ENCODE measurements at regions not wholly inside any gene's neighbourhood (a gene's known extent, or its start where the extent isn't known, plus 50 kb on each side); places are given as distances from the start of the nearest gene placed in this dataset.

DNA sequence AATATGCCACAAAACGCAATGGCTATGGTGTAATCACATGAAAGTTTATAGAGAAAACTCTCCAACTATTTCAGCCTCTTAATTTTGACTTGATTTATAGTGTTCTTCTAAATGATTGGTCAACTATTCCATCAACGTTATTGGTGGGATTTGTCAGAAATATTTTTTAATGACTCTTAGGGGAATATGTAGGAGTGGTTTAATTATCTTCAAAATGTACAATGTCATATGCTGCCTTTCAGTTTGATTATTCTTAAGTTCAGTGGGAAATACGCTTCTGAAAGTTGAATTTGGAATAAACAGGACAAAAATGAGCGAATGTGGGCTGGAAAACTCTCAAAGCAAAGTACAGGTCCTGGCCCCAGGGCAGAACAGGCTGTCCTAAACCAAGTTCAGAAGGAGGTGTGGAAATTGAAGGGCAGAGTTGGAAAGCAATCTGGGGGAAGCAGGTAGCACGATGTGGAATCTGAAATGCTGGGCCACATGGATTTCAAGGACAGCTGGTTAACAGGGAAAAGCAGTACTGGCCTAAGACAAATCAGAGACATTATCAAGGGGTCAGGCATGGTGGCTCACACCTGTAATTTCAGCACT, 60.8 kb upstream of the MYCBP2 start:
- Histone ChIP-seq H3K27ac (no peak overlapping the region), H3K4me3 (no peak overlapping the region), H3K4me1 (replicated peaks in 1 of 2) (peaks cover 8 to 15% of the 10 kb centered on the region in 2 donors)
- in situ Hi-C loops (cut with MboI; ENCODE audit: low pct_unique_long_range_greater_than_20kb in 2 of 9, low sequenced_read_pairs in 9 of 9, unreplicated experiment in 9 of 9), result no loop called here
- 2 to 96% (median 84%) methylated on average over 2 to 5 of the region's 5 CpGs for WGBS, 10 experiments
- no peak for ATAC-seq (replicated peaks in 6 of 8)

DNA sequence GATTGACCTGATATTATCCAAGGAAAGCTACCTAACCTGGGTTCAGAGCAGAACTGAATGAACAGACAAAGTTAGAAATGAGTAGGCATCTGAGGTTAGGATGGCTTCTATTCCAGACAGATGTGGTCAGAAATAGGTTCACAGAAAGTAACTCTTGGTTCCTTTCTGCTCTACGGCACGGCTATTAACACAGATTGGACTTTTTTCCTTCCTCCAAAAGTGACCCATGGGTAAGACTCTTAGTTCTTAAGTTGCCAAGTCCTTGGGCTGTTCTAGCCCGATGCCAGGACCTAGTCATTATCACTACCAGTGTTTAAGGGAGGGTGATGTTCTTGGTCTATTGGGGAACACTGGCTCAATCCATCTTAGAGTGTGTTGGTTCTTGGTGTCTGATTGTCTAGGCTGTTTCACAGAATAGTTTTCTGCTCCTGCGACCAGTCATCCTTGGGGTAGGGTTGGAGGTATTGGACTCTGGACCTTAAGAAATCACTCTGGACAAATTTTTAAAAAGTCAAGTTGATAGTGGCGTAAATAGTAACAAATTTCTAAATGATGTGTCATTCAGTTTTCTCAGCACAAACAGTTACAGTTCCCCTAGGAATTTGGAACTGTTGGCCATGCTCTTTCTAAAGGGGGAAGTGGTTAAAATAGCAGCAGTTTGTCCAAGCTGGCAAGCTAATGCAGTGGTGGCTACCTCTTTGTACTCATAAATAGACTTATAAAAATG, 60.1 kb upstream of the MYCBP2 start:
- no peak overlapping the region for H3K27ac ChIP-seq
- ATAC-seq (replicated peaks in 6 of 8), result no peak
- 29 to 100% (median 75%) methylated on average over 1 to 4 of the region's 5 CpGs; no CpG with 5 or more reads in 2 of the 10 experiments for WGBS, 10 experiments
- no peak overlapping the region for H3K4me3 ChIP-seq
- in situ Hi-C loops (cut with MboI; ENCODE audit: low pct_unique_long_range_greater_than_20kb in 2 of 9, low sequenced_read_pairs in 9 of 9, unreplicated experiment in 9 of 9), result no loop called here
- H3K4me1 ChIP-seq (replicated peaks in 1 of 2), result peaks cover 8 to 16% of the 10 kb centered on the region in 2 donors

DNA sequence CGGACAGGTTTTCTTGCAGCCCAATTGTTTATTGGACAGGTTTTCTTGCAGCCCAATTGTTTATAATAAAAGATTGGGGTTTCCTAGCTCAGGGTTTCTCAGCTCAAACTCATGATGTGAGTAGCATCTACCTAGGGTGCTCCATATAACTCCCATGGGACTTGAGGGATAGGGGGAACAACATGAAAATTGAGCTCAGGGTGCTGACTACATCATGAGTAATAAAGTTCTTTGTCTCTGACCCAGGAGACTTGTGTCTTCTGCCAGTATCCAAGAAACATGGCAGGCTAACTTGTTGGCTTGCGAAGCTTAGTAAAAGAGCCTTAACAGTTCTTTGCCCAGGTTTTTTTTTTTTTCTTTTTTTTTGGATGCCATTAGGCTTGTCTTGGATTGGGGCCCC, 59.2 kb upstream of the MYCBP2 start:
- Histone ChIP-seq H3K4me1 (replicated peaks in 1 of 2) (peaks cover 8 to 16% of the 10 kb centered on the region in 2 donors), H3K27ac (no peak overlapping the region), H3K4me3 (no peak overlapping the region)
- ATAC-seq (replicated peaks in 6 of 8), result no peak
- in situ Hi-C loops (cut with MboI; ENCODE audit: low pct_unique_long_range_greater_than_20kb in 2 of 9, low sequenced_read_pairs in 9 of 9, unreplicated experiment in 9 of 9), result no loop called here
- WGBS, 10 experiments, result 33 to 100% (median 63%) methylated on average over 1 to 2 of the region's 2 CpGs; no CpG with 5 or more reads in 2 of the 10 experiments

- Histone ChIP-seq H3K27ac (no peak overlapping the region), H3K4me1 (replicated peaks in 1 of 2) (peaks cover under 1 to 9% of the 10 kb centered on the region in 2 donors), H3K4me3 (no peak overlapping the region)
- peak in 3 of 8 experiments; percentile 22 to 49 (median 27) for ATAC-seq (replicated peaks in 6 of 8)
- in situ Hi-C loops (cut with MboI; ENCODE audit: low pct_unique_long_range_greater_than_20kb in 2 of 9, low sequenced_read_pairs in 9 of 9, unreplicated experiment in 9 of 9), result no loop called here
Measured at GRCh38 chr13:77384999-77385398, 58.1 kb upstream of the MYCBP2 start.

- WGBS, 10 experiments, result 24 to 100% (median 43%) methylated on average over 1 to 4 of the region's 4 CpGs
- Histone ChIP-seq H3K27ac (no peak overlapping the region), H3K4me1 (replicated peaks in 1 of 2) (peaks cover 0 to 4% of the 10 kb centered on the region in 2 donors), H3K4me3 (no peak overlapping the region)
- ATAC-seq (replicated peaks in 6 of 8), result peak in 1 of 8 experiments; percentile 58
- in situ Hi-C loops (cut with MboI; ENCODE audit: low pct_unique_long_range_greater_than_20kb in 2 of 9, low sequenced_read_pairs in 9 of 9, unreplicated experiment in 9 of 9), result no loop called here
Measured at GRCh38 chr13:77383097-77383496, 56.2 kb upstream of the MYCBP2 start.

GRCh38 chr13:77381059-77381458, 54.2 kb upstream of the MYCBP2 start:
- peaks cover 0 to 4% of the 10 kb centered on the region in 2 donors for H3K4me1 ChIP-seq (replicated peaks in 1 of 2)
- in situ Hi-C loops (cut with MboI; ENCODE audit: low pct_unique_long_range_greater_than_20kb in 2 of 9, low sequenced_read_pairs in 9 of 9, unreplicated experiment in 9 of 9), result no loop called here
- no peak for ATAC-seq (replicated peaks in 6 of 8)
- no peak overlapping the region for H3K27ac ChIP-seq
- no peak overlapping the region for H3K4me3 ChIP-seq
- WGBS, 10 experiments, result 0 to 93% (median 68%) methylated on average over 1 of the region's 1 CpG

DNA sequence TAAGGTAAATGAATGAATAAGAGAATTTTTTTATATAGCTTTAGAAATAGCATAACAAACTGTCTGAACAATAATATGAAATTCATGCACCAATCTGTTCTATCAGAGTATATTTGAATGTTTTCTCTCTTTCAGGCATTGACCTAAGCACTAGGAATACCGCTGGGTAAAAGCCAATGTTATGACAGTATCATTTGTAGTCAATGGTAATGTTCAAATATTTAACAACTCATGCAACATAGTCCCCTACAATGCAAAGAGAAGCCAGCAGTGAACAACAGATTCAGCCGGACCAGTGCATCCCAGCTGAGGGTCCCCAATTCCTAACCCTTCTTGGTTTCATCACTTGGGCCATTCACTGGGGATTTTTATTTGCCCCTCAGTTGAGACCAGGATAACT, 52.6 kb upstream of the MYCBP2 start:
- WGBS, 10 experiments, result 33 to 100% (median 83%) methylated on average over 1 to 2 of the region's 2 CpGs; no CpG with 5 or more reads in 1 of the 10 experiments
- in situ Hi-C loops (cut with MboI; ENCODE audit: low pct_unique_long_range_greater_than_20kb in 2 of 9, low sequenced_read_pairs in 9 of 9, unreplicated experiment in 9 of 9), result no loop called here

GRCh38 chr13:77378662-77379061, 51.8 kb upstream of the MYCBP2 start:
- in situ Hi-C loops (cut with MboI; ENCODE audit: low pct_unique_long_range_greater_than_20kb in 2 of 9, low sequenced_read_pairs in 9 of 9, unreplicated experiment in 9 of 9), result no loop called here
- no peak for ATAC-seq (replicated peaks in 6 of 8)
- no peak overlapping the region for H3K27ac ChIP-seq
- no peak overlapping the region for H3K4me3 ChIP-seq
- H3K4me1 ChIP-seq (replicated peaks in 1 of 2), result peaks cover 10 to 28% of the 10 kb centered on the region in 2 donors

More for the DNA sequence above, 52.6 kb upstream of the MYCBP2 start:
- Histone ChIP-seq H3K4me3 (no peak overlapping the region), H3K4me1 (replicated peaks in 1 of 2) (peaks cover 8 to 20% of the 10 kb centered on the region in 2 donors), H3K27ac (no peak overlapping the region)
- ATAC-seq (replicated peaks in 6 of 8), result peak in 1 of 8 experiments; percentile 27

- no peak overlapping the region for H3K4me3 ChIP-seq
- in situ Hi-C loops (cut with MboI; ENCODE audit: low pct_unique_long_range_greater_than_20kb in 2 of 9, low sequenced_read_pairs in 9 of 9, unreplicated experiment in 9 of 9), result no loop called here
- peaks cover 16 to 36% of the 10 kb centered on the region in 2 donors for H3K4me1 ChIP-seq (replicated peaks in 1 of 2)
- ATAC-seq (replicated peaks in 6 of 8), result no peak
- 8 to 100% (median 100%) methylated on average over 1 of the region's 1 CpG for WGBS, 10 experiments
- no peak overlapping the region for H3K27ac ChIP-seq
Measured at GRCh38 chr13:77377016-77377415, 50.1 kb upstream of the MYCBP2 start.
